Thyroid gland (tissue), 4 donors: ENCODE measurements at regions not wholly inside any gene's neighbourhood (a gene's known extent, or its start where the extent isn't known, plus 50 kb on each side); places are given as distances from the start of the nearest gene placed in this dataset.

Experiments
- DNase-seq, 2 donors: peaks; one replicate each; pipeline ENCODE4 v3.0.0-alpha.2; 2019
- H3K27ac ChIP-seq, 3 donors: fragments of 200-600 bp; sonication (generic); 1 replicate in 2 of 3; 2 replicates in 1 of 3; pipeline ENCODE4 v1.5.1; 2016 to 2019; ENCODE audit warnings: mild to moderate bottlenecking in 1 of 3, moderate library complexity in 1 of 3
- H3K27me3 ChIP-seq: fragments of 200-600 bp; sonication (generic); one replicate; pipeline ENCODE4 v1.5.1; 2019
- H3K36me3 ChIP-seq, 2 donors: fragments of 200-600 bp; sonication (generic); one replicate each; pipeline ENCODE4 v1.5.1; 2016 to 2019
- H3K4me1 ChIP-seq, 2 donors: fragments of 200-600 bp; sonication (generic); one replicate each; pipeline ENCODE4 v1.5.1; 2017 to 2019
- H3K4me3 ChIP-seq, 3 donors: fragments of 200-600 bp; sonication (generic); replicated peaks in 1 of 3; 1 replicate in 2 of 3; 2 replicates in 1 of 3; pipeline ENCODE4 v1.5.1; 2016; ENCODE audit warnings: mild to moderate bottlenecking in 1 of 3
- H3K9me3 ChIP-seq: fragments of 200-600 bp; sonication (generic); one replicate; pipeline ENCODE4 v1.5.1; 2017
- CTCF ChIP-seq, 6 experiments: fragments of 200-600 bp in 3 of 6; fragments of 450-650 bp in 3 of 6; sonication (generic) in 3 of 6; IDR thresholded peaks; one replicate each; pipeline ENCODE4 v1.5.1; 2016 to 2019; ENCODE audit warnings: antibody characterized with exemption in 6 of 6, mild to moderate bottlenecking in 2 of 6, inconsistent platforms in 1 of 6, moderate library complexity in 1 of 6
- POLR2A ChIP-seq, 2 donors: fragments of 450-650 bp; IDR thresholded peaks; one replicate each; pipeline ENCODE4 v1.6.1; 2017; ENCODE audit warnings: antibody characterized with exemption in 2 of 2, mild to moderate bottlenecking in 2 of 2, moderate library complexity in 1 of 2
- WGBS, 2 donors: methylation state at CpG; one replicate each; pipeline ENCODE4 v1.1.5; 2017; 5-methylcytosine and 5-hydroxymethylcytosine counted together
- intact Hi-C: fragments of 100-400 bp; cut with DNase I; formaldehyde crosslinking; loops from one replicate; pipeline ENCODE4 v1.15.1; 2023

- Histone ChIP-seq H3K4me3 (no peak overlapping the region), H3K27ac (no peak overlapping the region), H3K9me3 (no peaks in the 10 kb centered on the region), H3K36me3 (no peaks in the 10 kb centered on the region), H3K4me1 (no peaks in the 10 kb centered on the region), H3K27me3 (no peaks in the 10 kb centered on the region)
- intact Hi-C loops, result no loop called here
- WGBS, 2 donors, result 91 to 95% methylated on average over 4 of the region's 4 CpGs
- TF ChIP-seq CTCF (IDR thresholded peaks at IDR 0.05), result no peak
- no peak for TF ChIP-seq POLR2A (IDR thresholded peaks at IDR 0.05)
- DNase-seq, result no peak
Observed at GRCh38 chr18:32520771-32521170, 50.1 kb upstream of the GAREM1 start.
